GM12874 (cell line): ENCODE measurements at regions not wholly inside any gene's neighbourhood (a gene's known extent, or its start where the extent isn't known, plus 50 kb on each side); places are given as distances from the start of the nearest gene placed in this dataset.

ENCODE experiments used
- TF ChIP-seq, protein P1 (sequence below): IDR thresholded peaks from 2 replicates; pipeline ENCODE4 v1.5.1; 2011; ENCODE audit warnings: low read depth, mild to moderate bottlenecking, control low read depth, low read length, moderate library complexity; ENCODE audit not compliant: insufficient read depth

DNA sequence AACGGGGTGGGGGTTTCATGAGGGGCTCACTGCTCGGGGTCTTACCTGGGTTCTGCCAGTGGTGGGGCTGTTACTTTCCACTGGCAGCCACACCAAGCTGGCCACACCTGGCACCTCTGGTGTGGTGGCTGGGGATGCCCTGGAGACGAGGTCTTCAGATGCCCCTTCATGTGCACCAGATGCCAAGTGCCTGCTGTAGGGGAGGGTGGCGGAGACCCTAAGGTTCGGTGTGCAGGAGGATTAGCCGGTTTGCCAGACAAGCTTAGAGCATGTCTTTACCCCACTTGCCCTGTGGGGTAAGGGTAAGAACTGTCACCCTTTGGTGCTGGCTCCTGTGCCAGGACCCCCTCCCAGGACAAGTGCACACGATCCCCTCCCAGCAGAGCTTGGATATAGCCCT, 188.3 kb downstream of the TJP1 start:
- TF ChIP-seq, protein P1, sequence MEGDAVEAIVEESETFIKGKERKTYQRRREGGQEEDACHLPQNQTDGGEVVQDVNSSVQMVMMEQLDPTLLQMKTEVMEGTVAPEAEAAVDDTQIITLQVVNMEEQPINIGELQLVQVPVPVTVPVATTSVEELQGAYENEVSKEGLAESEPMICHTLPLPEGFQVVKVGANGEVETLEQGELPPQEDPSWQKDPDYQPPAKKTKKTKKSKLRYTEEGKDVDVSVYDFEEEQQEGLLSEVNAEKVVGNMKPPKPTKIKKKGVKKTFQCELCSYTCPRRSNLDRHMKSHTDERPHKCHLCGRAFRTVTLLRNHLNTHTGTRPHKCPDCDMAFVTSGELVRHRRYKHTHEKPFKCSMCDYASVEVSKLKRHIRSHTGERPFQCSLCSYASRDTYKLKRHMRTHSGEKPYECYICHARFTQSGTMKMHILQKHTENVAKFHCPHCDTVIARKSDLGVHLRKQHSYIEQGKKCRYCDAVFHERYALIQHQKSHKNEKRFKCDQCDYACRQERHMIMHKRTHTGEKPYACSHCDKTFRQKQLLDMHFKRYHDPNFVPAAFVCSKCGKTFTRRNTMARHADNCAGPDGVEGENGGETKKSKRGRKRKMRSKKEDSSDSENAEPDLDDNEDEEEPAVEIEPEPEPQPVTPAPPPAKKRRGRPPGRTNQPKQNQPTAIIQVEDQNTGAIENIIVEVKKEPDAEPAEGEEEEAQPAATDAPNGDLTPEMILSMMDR: no peak

DNA sequence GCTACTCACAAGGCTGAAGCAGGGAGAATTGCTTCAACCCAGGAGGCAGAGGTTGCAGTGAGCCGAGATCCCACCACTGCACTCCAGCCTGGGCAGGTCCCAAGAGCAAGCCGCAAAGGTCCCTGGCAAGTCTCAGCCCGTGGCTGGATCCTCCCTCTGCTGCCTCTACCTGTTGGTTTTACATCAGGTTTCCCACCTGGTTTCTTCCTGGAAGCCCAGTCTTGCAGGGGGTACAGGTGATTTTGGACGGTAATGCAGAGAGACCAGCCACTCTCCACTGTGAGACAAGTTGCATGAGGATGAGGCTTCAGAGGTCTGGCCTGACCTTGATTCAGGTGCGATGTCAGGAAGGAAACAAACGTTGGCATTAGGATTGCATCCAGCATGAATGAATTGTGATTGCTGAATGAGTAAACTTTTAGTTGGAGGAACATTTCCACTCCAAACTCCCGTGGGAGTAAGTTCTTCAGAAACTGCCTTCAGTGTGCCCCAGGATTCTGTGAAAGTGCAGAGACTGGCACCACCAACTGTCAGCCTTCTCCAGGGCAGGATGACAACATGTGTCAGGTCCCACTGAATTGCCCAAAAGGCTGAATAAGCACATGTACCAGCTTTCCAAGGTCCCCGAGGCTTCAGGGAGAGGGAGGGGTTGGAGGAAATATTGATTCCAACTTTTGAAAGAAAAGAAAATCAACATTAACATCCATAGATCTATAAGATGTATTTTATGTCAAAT, 189.4 kb downstream of the TJP1 start:
- TF ChIP-seq, protein P1: no peak

DNA sequence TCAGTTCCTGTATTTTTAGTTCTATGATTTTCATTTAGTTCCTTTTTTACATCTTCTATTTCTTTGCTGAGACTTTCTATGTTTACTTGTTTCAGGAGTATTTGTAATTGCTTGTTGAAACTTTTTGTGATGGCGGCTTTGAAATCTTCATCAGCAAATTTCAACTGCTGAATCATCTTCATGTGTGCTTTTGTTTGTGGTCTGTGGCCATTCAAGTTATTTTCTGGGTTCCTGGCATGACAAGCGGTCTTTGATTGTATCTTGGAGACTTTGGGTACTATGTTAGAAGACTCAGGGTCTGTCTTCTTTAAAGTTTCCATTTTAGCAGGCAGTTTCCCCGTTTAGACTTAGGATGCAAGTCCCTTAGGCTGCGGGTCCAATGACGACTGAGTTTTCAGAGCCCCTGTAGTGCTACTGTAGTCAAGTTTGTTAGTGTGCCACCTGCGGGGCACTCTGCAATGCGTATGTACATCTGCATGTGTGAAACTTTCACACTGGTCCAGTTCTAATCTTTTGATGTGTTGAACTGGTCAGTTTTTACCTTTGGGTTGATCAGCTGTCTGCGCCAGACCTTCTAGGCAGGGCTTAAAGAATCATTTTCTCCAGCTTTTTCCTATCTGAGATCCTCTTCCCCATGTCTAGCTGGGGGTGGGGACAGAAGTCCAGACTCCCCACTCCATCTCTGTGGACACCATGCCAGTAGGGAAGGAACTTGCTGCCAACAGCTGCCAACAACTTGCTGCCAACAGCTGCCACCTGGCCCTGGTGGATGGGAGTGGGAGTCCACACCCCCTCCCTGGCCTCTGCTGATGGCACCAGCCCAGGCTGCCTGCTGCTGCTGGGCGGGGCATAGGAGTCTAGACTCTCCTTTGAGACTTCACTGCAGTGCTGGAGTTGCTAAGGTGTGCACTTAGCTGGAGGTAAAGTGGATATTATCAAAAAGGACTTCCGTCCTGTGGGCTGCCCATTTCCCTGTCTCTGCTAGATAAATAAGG, 190.9 kb downstream of the TJP1 start:
- TF ChIP-seq, protein P1: no peak

DNA sequence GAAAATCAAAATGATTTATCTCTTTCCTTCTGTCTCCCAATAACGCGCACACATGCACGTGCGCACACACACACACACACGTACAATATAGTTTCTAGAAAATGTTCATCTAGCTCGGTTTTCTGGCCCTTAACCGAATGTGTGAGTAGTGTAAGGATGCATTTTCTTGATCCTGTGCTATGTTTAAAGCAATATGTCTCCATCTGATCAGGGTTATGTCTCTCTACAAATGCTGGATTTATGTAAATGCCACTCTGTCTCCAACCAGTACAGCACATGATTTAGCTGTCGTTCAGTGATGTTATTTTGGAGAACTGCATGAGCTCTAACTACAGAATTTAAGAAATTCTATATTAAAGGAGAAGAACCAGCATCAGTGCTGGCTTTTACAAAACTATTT, 198.0 kb downstream of the TJP1 start:
- TF ChIP-seq, protein P1: no peak

DNA sequence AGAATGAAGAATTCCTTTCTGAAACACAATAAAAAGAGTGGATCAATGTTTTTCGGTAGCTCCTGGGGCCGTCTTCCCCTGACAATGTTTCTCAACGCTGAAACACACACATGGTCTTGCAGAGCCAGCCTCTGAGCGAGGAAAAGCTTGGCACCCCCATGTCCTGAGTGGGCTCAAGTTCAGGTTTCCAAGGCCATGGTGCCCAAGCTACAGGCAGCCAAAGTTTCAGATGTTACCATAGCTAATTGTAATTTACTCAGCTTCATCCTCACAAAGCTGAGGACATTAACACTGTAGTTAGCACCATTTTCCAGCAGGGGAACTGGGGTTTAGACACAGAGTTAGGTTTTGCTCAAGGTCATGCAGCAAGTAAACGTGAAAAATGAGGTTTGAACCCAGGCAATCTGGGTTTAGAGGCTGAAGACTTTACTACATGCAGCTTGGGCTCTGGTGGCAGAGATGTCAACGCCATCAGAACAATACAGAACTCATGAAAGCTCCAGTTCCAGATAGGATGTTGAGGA, 199.1 kb downstream of the TJP1 start:
- TF ChIP-seq, protein P1: no peak

DNA sequence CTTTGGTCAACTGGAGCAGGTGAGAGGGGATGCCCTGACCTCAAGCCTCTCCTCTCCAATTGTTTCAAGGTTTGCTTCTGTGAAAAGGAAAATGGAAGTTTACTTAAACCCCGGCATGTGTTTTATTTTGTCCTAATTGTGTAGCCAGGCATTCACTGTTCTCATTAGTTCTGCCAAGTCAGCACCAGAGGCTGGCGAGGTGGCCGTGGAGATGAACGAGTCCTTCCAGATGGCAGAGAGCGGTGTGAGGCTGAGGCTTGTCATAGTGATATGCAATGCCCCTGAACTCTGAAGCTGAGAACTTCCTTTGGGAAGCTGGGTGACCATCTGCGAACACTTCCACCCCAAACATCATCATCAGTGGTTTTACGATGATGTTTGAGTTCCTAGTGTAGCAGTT, 199.6 kb downstream of the TJP1 start:
- TF ChIP-seq, protein P1: no peak

DNA sequence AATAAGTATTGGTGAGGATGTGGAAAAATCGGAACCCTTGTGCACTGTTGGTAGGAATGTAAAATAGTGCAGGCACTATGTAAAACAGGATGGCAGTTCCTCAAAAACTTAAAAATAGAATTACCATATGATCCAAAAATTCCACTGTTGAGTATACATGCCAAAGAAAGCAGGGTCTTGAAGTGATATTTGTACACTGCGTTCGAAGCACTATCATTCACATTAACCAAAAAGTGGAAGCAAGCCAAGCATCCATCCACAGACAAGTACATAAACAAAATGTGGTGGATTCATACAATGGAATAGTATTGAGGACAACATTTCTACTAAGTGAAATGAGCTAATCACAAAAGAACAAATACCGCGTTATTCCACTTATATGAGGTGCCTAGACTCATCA, 200.7 kb downstream of the TJP1 start:
- TF ChIP-seq, protein P1: no peak
